HEK293 (cell line): ENCODE measurements at regions not wholly inside any gene's neighbourhood (a gene's known extent, or its start where the extent isn't known, plus 50 kb on each side); places are given as distances from the start of the nearest gene placed in this dataset.

Experiments used
- CTCF ChIA-PET: fragments of 350-600 bp; formaldehyde crosslinking; extraction: SDS; loops from one replicate; lab custom pipeline; 2021; ENCODE audit warnings: antibody characterized with exemption; lab: Yijun Ruan, JAX
- POLR2A ChIA-PET: fragments of 300-600 bp; formaldehyde crosslinking; extraction: SDS; loops from one replicate; lab custom pipeline; 2020; ENCODE audit warnings: antibody characterized with exemption, inconsistent platforms; lab: Yijun Ruan, JAX
- H3K27ac ChIP-seq: fragments of 200-500 bp; sonication (Bioruptor generic); 2 replicates; pipeline ENCODE4 v1.5.1; 2014; ENCODE audit warnings: low read depth, low read length, control low read depth, inconsistent platforms; ENCODE audit errors: extremely low read depth
- H3K36me3 ChIP-seq, 2 experiments: fragments of 200-500 bp in 1 of 2; sonication (Bioruptor generic) in 1 of 2; 1 replicate in 1 of 2; 2 replicates in 1 of 2; pipeline ENCODE4 v1.5.1; 2014 to 2017; ENCODE audit warnings: inconsistent platforms in 2 of 2, low read length in 2 of 2; ENCODE audit not compliant: control insufficient read depth in 2 of 2, insufficient read depth in 1 of 2
- H3K4me1 ChIP-seq: fragments of 200-500 bp; sonication (Bioruptor generic); 2 replicates; pipeline ENCODE4 v1.5.1; 2014; ENCODE audit warnings: mild to moderate bottlenecking, low read length, inconsistent platforms; ENCODE audit not compliant: control insufficient read depth, insufficient read depth
- H3K4me3 ChIP-seq: 2 replicates; pipeline ENCODE4 v1.5.1; 2011; ENCODE audit warnings: low read depth, mild to moderate bottlenecking, control low read depth, low read length, moderate library complexity
- H3K9me3 ChIP-seq: fragments of 200-500 bp; sonication (Bioruptor generic); 2 replicates; pipeline ENCODE4 v1.5.1; 2014; ENCODE audit warnings: low read depth, low read length, inconsistent platforms; ENCODE audit not compliant: control insufficient read depth, insufficient read depth
- EGR2 ChIP-seq: fragments of 450-650 bp; formaldehyde crosslinking; IDR thresholded peaks from 2 replicates; pipeline ENCODE4 v1.5.1; 2016; ENCODE audit warnings: low read depth, missing biosample characterization, missing genetic modification characterization
- GLIS2 ChIP-seq: fragments of 450-650 bp; formaldehyde crosslinking; IDR thresholded peaks from 2 replicates; pipeline ENCODE4 v1.5.1; 2016; ENCODE audit warnings: missing biosample characterization, missing genetic modification characterization
- HOXC10 ChIP-seq: sonication (generic); formaldehyde crosslinking; IDR thresholded peaks from 2 replicates; pipeline ENCODE4 v1.8.1; 2023; ENCODE audit warnings: mild to moderate bottlenecking, missing genetic modification reagents
- HOXD13 ChIP-seq: sonication (generic); formaldehyde crosslinking; IDR thresholded peaks from 2 replicates; pipeline ENCODE4 v1.8.0; 2022; ENCODE audit warnings: missing genetic modification reagents, borderline replicate concordance
- KLF1 ChIP-seq: fragments of 450-650 bp; formaldehyde crosslinking; IDR thresholded peaks from 2 replicates; pipeline ENCODE4 v1.5.1; 2016; ENCODE audit warnings: missing biosample characterization, missing genetic modification characterization
- PRDM6 ChIP-seq: fragments of 450-650 bp; formaldehyde crosslinking; IDR thresholded peaks from 2 replicates; pipeline ENCODE4 v1.5.1; 2017; ENCODE audit warnings: missing biosample characterization, missing genetic modification characterization
- ZBTB10 ChIP-seq: fragments of 450-650 bp; formaldehyde crosslinking; IDR thresholded peaks from 2 replicates; pipeline ENCODE4 v1.5.1; 2016; ENCODE audit warnings: missing biosample characterization, missing genetic modification characterization
- ZBTB11 ChIP-seq: fragments of 450-650 bp; formaldehyde crosslinking; conservative IDR thresholded peaks from 2 replicates; pipeline ENCODE4 v1.5.1; 2016; ENCODE audit warnings: low read depth, missing biosample characterization, missing genetic modification characterization
- ZBTB6 ChIP-seq: fragments of 450-650 bp; formaldehyde crosslinking; IDR thresholded peaks from 2 replicates; pipeline ENCODE4 v1.5.1; 2017; ENCODE audit warnings: missing biosample characterization, missing genetic modification characterization
- ZNF140 ChIP-seq: fragments of 450-650 bp; formaldehyde crosslinking; IDR thresholded peaks from 2 replicates; pipeline ENCODE4 v1.5.1; 2016; ENCODE audit warnings: missing biosample characterization, missing genetic modification characterization
- ZNF311 ChIP-seq: fragments of 450-650 bp; formaldehyde crosslinking; IDR thresholded peaks from 2 replicates; pipeline ENCODE4 v1.5.1; 2017; ENCODE audit warnings: missing biosample characterization, missing genetic modification characterization, borderline replicate concordance
- ZNF391 ChIP-seq: fragments of 450-650 bp; formaldehyde crosslinking; IDR thresholded peaks from 2 replicates; pipeline ENCODE4 v1.5.1; 2016; ENCODE audit warnings: low read depth, missing biosample characterization, missing genetic modification characterization, borderline replicate concordance
- ZNF510 ChIP-seq: fragments of 450-650 bp; formaldehyde crosslinking; IDR thresholded peaks from 2 replicates; pipeline ENCODE4 v1.5.1; 2018; ENCODE audit warnings: mild to moderate bottlenecking, missing genetic modification characterization, missing biosample characterization; ENCODE audit not compliant: insufficient replicate concordance
- ZNF529 ChIP-seq: fragments of 450-650 bp; formaldehyde crosslinking; IDR thresholded peaks from 2 replicates; pipeline ENCODE4 v1.5.1; 2017; ENCODE audit warnings: missing genetic modification characterization, missing biosample characterization; ENCODE audit not compliant: insufficient replicate concordance
- ZNF600 ChIP-seq: fragments of 450-650 bp; formaldehyde crosslinking; IDR thresholded peaks from 2 replicates; pipeline ENCODE4 v1.5.1; 2016; ENCODE audit warnings: missing biosample characterization, missing genetic modification characterization
- ZNF624 ChIP-seq: fragments of 450-650 bp; formaldehyde crosslinking; IDR thresholded peaks from 2 replicates; pipeline ENCODE4 v1.5.1; 2017; ENCODE audit warnings: missing biosample characterization, missing genetic modification characterization
- ZNF664 ChIP-seq: fragments of 450-650 bp; formaldehyde crosslinking; IDR thresholded peaks from 2 replicates; pipeline ENCODE4 v1.5.1; 2016; ENCODE audit warnings: missing biosample characterization, missing genetic modification characterization
- ZNF791 ChIP-seq: fragments of 450-650 bp; formaldehyde crosslinking; IDR thresholded peaks from 2 replicates; pipeline ENCODE4 v1.5.1; 2016; ENCODE audit warnings: missing biosample characterization, missing genetic modification characterization

GRCh38 chr18:64518191-64518590 lies 369.3 kb upstream of the LINC00305 start:
- H3K27ac ChIP-seq: no peak overlapping the region

More at GRCh38 chr18:64518191-64518590, 369.3 kb upstream of the LINC00305 start:
- H3K9me3 ChIP-seq: no peaks in the 10 kb centered on the region
- POLR2A ChIA-PET: no interaction called here
- H3K4me1 ChIP-seq: no peaks in the 10 kb centered on the region
- no peak for TF ChIP-seq PRDM6
- TF ChIP-seq ZNF664: no peak
- TF ChIP-seq ZNF600: no peak
- TF ChIP-seq ZNF311 (tag by site-specific recombination): no peak
- no peak for TF ChIP-seq ZBTB6 (tag by site-specific recombination)
- TF ChIP-seq HOXC10 (CRISPR knock-in tag): no peak
- TF ChIP-seq ZBTB11 (tag by site-specific recombination): no peak
- no peak for TF ChIP-seq ZNF140
- no peak for TF ChIP-seq ZNF391 (tag by site-specific recombination)
- no peak for TF ChIP-seq ZNF529 (tag by site-specific recombination)
- no peak for TF ChIP-seq ZBTB10 (tag by site-specific recombination)
- no peak for TF ChIP-seq ZNF510
- TF ChIP-seq GLIS2 (tag by site-specific recombination): no peak
- no peak for TF ChIP-seq KLF1
- TF ChIP-seq HOXD13 (CRISPR knock-in tag): no peak
- no peak for TF ChIP-seq EGR2 (tag by site-specific recombination)
- no peak for TF ChIP-seq ZNF791 (tag by site-specific recombination)
- no peak for TF ChIP-seq ZNF624 (tag by site-specific recombination)
- no peak overlapping the region for H3K4me3 ChIP-seq
- CTCF ChIA-PET: no interaction called here
- no peaks in the 10 kb centered on the region for H3K36me3 ChIP-seq
